ENCODE measurements at regions not wholly inside any gene's neighbourhood (a gene's known extent, or its start where the extent isn't known, plus 50 kb on each side); places are given as distances from the start of the nearest gene placed in this dataset.

DNA sequence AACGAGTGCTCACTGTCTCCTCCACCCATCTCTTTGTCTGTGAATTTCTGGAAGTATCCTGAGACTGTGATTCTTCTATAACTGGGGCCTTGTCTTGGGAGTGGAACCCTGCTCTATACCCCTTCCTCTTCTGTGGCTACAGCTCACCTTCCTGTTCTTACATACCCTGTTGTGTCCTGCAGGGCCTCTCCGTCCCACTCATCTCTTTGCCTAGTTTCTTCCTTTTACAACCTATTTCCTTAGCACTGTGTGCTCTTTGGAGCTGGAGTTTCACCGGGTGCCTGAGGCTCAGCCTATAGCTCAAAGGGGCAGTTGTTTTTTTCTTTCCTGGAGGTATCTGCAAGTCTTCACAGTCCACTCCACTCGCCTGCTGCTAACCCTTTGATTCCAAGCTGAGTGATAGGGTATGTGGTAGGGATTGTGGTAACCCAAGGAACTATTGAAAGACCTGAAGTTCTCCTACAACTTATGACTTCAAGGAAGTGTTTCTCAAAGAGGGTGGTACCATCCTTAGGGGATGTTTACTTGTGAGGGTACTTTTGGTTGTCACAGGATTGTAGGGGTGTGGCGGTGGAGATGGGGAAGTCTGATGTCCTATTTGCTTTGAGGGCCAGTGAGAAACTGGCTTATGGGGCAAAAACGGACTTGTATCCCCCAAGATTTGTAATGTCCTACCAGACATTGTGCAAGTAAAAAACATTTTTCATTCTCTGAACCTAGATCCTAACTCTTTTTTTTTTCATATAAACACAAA, 66.6 kb upstream of the ARL8B start:
- Mint-ChIP-seq H3K27me3 (ENCODE audit: insufficient read depth) (peaks cover 3% of the 10 kb centered on the region), H3K27ac (no peak overlapping the region), H3K4me1 (no peaks in the 10 kb centered on the region), H3K9me3 (no peaks in the 10 kb centered on the region), H3K4me3 (no peak overlapping the region), H3K36me3 (ENCODE audit: low read depth) (no peaks in the 10 kb centered on the region)
- TF ChIP-seq, protein P1, sequence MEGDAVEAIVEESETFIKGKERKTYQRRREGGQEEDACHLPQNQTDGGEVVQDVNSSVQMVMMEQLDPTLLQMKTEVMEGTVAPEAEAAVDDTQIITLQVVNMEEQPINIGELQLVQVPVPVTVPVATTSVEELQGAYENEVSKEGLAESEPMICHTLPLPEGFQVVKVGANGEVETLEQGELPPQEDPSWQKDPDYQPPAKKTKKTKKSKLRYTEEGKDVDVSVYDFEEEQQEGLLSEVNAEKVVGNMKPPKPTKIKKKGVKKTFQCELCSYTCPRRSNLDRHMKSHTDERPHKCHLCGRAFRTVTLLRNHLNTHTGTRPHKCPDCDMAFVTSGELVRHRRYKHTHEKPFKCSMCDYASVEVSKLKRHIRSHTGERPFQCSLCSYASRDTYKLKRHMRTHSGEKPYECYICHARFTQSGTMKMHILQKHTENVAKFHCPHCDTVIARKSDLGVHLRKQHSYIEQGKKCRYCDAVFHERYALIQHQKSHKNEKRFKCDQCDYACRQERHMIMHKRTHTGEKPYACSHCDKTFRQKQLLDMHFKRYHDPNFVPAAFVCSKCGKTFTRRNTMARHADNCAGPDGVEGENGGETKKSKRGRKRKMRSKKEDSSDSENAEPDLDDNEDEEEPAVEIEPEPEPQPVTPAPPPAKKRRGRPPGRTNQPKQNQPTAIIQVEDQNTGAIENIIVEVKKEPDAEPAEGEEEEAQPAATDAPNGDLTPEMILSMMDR (conservative IDR thresholded peaks at IDR 0.05) = no peak
- Histone ChIP-seq H3K27ac (ENCODE audit: low read depth, low read length) (no peak overlapping the region), H3K4me3 (ENCODE audit: low read length) (no peak overlapping the region), H3K27me3 (ENCODE audit: control insufficient read depth, insufficient read depth, low read length, poor library complexity, severe bottlenecking) (no peaks in the 10 kb centered on the region), H3K36me3 (ENCODE audit: control insufficient read depth, insufficient read depth, low read length) (no peaks in the 10 kb centered on the region), H3K4me1 (ENCODE audit: control insufficient read depth, insufficient read depth, low read length) (no peaks in the 10 kb centered on the region), H3K9ac (ENCODE audit: extremely low read depth, low read length, poor library complexity, severe bottlenecking) (no peak overlapping the region), H3K9me3 (ENCODE audit: control insufficient read depth, low read length) (no peaks in the 10 kb centered on the region)
- no peak for DNase-seq
- 88 to 100% methylated on average over 3 to 6 of the region's 6 CpGs for WGBS, 2 experiments (ENCODE audit: insufficient coverage in 1 of 2, insufficient read length in 1 of 2)

DNA sequence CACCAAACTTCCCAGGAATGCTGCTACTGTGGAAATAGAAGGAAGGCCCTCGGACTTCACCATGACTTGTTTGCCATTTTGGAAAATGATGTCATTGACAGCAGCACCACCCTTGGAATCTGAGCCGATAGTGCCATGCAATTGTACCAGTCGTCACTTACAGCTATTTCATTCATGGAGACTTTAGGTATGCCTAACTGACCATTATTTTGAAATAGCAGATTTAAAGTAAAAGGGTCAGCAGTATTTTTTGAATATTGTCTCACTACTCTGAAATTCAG, 66.0 kb upstream of the ARL8B start:
- DNase-seq = no peak
- 90% methylated on average over 3 of the region's 3 CpGs for WGBS, 2 experiments (ENCODE audit: insufficient coverage in 1 of 2, insufficient read length in 1 of 2)
- TF ChIP-seq, protein P1 (conservative IDR thresholded peaks at IDR 0.05) = no peak
- Mint-ChIP-seq H3K27ac (no peak overlapping the region), H3K27me3 (ENCODE audit: insufficient read depth) (peaks cover 3% of the 10 kb centered on the region), H3K36me3 (ENCODE audit: low read depth) (no peaks in the 10 kb centered on the region), H3K9me3 (no peaks in the 10 kb centered on the region), H3K4me1 (no peaks in the 10 kb centered on the region), H3K4me3 (no peak overlapping the region)
- Histone ChIP-seq H3K4me1 (ENCODE audit: control insufficient read depth, insufficient read depth, low read length) (no peaks in the 10 kb centered on the region), H3K4me3 (ENCODE audit: low read length) (no peak overlapping the region), H3K36me3 (ENCODE audit: control insufficient read depth, insufficient read depth, low read length) (no peaks in the 10 kb centered on the region), H3K9ac (ENCODE audit: extremely low read depth, low read length, poor library complexity, severe bottlenecking) (no peak overlapping the region), H3K9me3 (ENCODE audit: control insufficient read depth, low read length) (no peaks in the 10 kb centered on the region), H3K27ac (ENCODE audit: low read depth, low read length) (no peak overlapping the region), H3K27me3 (ENCODE audit: control insufficient read depth, insufficient read depth, low read length, poor library complexity, severe bottlenecking) (no peaks in the 10 kb centered on the region)

DNA sequence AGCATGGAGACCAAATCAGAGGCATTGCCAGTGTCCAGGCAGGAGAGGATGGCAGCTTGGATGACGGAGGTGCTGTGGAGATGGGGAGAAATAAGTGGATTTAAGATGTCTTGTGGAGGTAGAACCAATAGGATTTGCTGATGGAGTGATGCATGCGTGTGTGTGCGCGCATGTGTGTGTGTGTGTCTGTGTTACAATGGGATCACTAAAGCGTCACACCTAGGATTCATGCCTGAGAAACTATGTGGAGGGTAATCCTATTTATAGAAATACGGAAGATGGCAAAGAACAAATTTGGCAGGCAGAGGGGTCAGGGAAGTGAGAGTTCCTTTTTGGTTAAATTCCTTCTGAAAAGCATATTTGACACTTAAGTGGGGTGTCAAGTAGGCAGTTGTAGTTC, 64.8 kb upstream of the ARL8B start:
- Histone ChIP-seq H3K9ac (ENCODE audit: extremely low read depth, low read length, poor library complexity, severe bottlenecking) (no peak overlapping the region), H3K27ac (ENCODE audit: low read depth, low read length) (no peak overlapping the region), H3K9me3 (ENCODE audit: control insufficient read depth, low read length) (no peaks in the 10 kb centered on the region), H3K4me3 (ENCODE audit: low read length) (no peak overlapping the region), H3K27me3 (ENCODE audit: control insufficient read depth, insufficient read depth, low read length, poor library complexity, severe bottlenecking) (no peaks in the 10 kb centered on the region), H3K4me1 (ENCODE audit: control insufficient read depth, insufficient read depth, low read length) (no peaks in the 10 kb centered on the region), H3K36me3 (ENCODE audit: control insufficient read depth, insufficient read depth, low read length) (no peaks in the 10 kb centered on the region)
- Mint-ChIP-seq H3K4me3 (no peak overlapping the region), H3K36me3 (ENCODE audit: low read depth) (no peaks in the 10 kb centered on the region), H3K4me1 (no peaks in the 10 kb centered on the region), H3K27ac (no peak overlapping the region), H3K27me3 (ENCODE audit: insufficient read depth) (peaks cover 3% of the 10 kb centered on the region), H3K9me3 (no peaks in the 10 kb centered on the region)
- no peak for DNase-seq
- WGBS, 2 experiments (ENCODE audit: insufficient coverage in 1 of 2, insufficient read length in 1 of 2) = 77 to 84% methylated on average over 5 to 6 of the region's 6 CpGs
- TF ChIP-seq, protein P1 (conservative IDR thresholded peaks at IDR 0.05) = no peak

Measured in endodermal cell (in vitro differentiated cells).